ENCODE measurements at regions not wholly inside any gene's neighbourhood (a gene's known extent, or its start where the extent isn't known, plus 50 kb on each side); places are given as distances from the start of the nearest gene placed in this dataset.

GRCh38 chr21:25297117-25297516 lies 310.2 kb downstream of the MRPL39 start:
- TF ChIP-seq EZH2 (IDR thresholded peaks at IDR 0.05; ENCODE audit: borderline replicate concordance, insufficient read depth, low read length, poor library complexity, severe bottlenecking) (no peak), CTCF (IDR thresholded peaks at IDR 0.05; ENCODE audit: poor library complexity, severe bottlenecking) (no peak), TAF1 (IDR thresholded peaks at IDR 0.05; ENCODE audit: low read depth) (no peak), POLR2AphosphoS5 (IDR thresholded peaks at IDR 0.05) (no peak), REST (IDR thresholded peaks at IDR 0.05; ENCODE audit: borderline replicate concordance) (no peak)

Data from neural cell (in vitro differentiated cells).